ENCODE measurements at regions not wholly inside any gene's neighbourhood (a gene's known extent, or its start where the extent isn't known, plus 50 kb on each side); places are given as distances from the start of the nearest gene placed in this dataset.

- H3K4me3 ChIP-seq (ENCODE audit: low read length), result no peak overlapping the region
- TF ChIP-seq, protein P1, sequence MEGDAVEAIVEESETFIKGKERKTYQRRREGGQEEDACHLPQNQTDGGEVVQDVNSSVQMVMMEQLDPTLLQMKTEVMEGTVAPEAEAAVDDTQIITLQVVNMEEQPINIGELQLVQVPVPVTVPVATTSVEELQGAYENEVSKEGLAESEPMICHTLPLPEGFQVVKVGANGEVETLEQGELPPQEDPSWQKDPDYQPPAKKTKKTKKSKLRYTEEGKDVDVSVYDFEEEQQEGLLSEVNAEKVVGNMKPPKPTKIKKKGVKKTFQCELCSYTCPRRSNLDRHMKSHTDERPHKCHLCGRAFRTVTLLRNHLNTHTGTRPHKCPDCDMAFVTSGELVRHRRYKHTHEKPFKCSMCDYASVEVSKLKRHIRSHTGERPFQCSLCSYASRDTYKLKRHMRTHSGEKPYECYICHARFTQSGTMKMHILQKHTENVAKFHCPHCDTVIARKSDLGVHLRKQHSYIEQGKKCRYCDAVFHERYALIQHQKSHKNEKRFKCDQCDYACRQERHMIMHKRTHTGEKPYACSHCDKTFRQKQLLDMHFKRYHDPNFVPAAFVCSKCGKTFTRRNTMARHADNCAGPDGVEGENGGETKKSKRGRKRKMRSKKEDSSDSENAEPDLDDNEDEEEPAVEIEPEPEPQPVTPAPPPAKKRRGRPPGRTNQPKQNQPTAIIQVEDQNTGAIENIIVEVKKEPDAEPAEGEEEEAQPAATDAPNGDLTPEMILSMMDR (conservative IDR thresholded peaks at IDR 0.05; ENCODE audit: low read depth, low read length), result no peak
- no peak for DNase-seq (ENCODE audit: low read depth)
Measured at GRCh38 chr11:116545912-116546311, 226.9 kb downstream of the BUD13 start.

DNA sequence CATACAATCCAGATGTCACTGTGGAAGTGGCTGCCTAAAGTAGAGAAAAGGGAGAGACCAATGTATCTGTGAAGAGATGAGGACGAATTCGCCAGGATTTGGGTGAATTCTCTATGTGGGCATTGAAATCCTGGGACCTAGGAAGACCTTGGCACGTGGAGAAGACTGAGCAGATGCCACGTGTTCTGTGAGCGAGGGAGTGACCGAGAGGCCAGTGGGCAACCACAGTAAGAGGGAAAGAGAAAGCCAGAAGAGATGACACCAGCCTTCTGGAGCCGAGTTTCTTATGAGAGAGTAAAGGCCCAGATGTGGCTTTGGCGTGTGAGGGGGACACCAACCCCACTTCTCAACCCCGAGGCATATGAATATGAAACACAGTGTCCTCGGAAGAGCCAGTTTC lies 228.1 kb downstream of the BUD13 start:
- H3K4me3 ChIP-seq (ENCODE audit: low read length), result no peak overlapping the region
- TF ChIP-seq, protein P1 (conservative IDR thresholded peaks at IDR 0.05; ENCODE audit: low read depth, low read length), result no peak

GRCh38 chr11:116543911-116544475 lies 228.8 kb downstream of the BUD13 start:
- no peak for DNase-seq (ENCODE audit: low read depth)
- no peak overlapping the region for H3K4me3 ChIP-seq (ENCODE audit: low read length)
- TF ChIP-seq, protein P1 (conservative IDR thresholded peaks at IDR 0.05; ENCODE audit: low read depth, low read length), result no peak

More for the DNA sequence above, 228.1 kb downstream of the BUD13 start:
- no peak for DNase-seq (ENCODE audit: low read depth)

DNA sequence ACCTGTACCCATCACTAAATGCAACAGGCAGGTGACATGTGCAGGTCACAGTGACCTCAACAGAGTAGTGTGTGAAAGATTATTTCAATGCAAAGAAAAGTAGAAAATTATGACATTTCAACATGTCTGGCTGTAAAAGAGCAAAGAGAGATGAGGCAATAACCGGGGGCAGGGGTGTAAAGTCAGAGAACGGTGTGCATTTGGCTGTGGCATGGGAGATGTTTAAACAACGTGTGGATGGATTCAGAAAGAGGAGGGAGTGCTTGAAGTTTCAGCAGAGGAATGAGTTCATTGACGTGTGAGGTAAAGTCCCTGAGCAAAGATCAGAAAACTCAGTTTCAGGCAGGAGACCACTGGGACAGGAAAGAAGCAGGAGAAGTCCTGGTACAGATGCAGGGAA lies 229.7 kb downstream of the BUD13 start:
- DNase-seq (ENCODE audit: low read depth), result no peak
- no peak overlapping the region for H3K4me3 ChIP-seq (ENCODE audit: low read length)
- TF ChIP-seq, protein P1 (conservative IDR thresholded peaks at IDR 0.05; ENCODE audit: low read depth, low read length), result no peak

GRCh38 chr11:116542406-116542805 lies 230.4 kb downstream of the BUD13 start:
- DNase-seq (ENCODE audit: low read depth), result no peak
- no peak overlapping the region for H3K4me3 ChIP-seq (ENCODE audit: low read length)
- TF ChIP-seq, protein P1 (conservative IDR thresholded peaks at IDR 0.05; ENCODE audit: low read depth, low read length), result no peak

DNA sequence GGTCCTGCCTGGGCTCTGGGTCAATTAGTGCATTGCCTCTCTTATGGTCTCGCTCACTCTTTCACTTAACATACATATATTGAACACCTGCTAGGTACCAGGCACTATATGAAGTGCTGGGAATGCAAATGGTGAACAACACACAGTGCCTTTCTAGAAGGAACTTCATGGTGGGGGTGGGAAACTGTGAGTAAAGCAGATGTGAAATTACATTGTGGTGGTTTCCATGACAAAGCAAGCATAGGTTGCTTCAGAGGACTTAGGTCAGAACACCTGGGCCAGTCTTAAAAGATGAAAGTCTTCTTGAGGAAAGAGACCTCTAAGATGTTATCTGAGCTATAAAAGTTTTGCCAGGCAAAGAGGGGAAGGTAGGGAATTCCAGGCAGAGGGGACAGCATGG lies 231.3 kb downstream of the BUD13 start:
- no peak for DNase-seq (ENCODE audit: low read depth)
- TF ChIP-seq, protein P1 (conservative IDR thresholded peaks at IDR 0.05; ENCODE audit: low read depth, low read length), result no peak

GRCh38 chr11:116540645-116541304 lies 232.0 kb downstream of the BUD13 start:
- TF ChIP-seq, protein P1 (conservative IDR thresholded peaks at IDR 0.05; ENCODE audit: low read depth, low read length), result no peak
- no peak overlapping the region for H3K4me3 ChIP-seq (ENCODE audit: low read length)
- no peak for DNase-seq (ENCODE audit: low read depth)

More for the DNA sequence above, 231.3 kb downstream of the BUD13 start:
- no peak overlapping the region for H3K4me3 ChIP-seq (ENCODE audit: low read length)

All from retinal pigment epithelial cell (primary cell).